Neuronal stem cell (in vitro differentiated cells): ENCODE measurements at regions not wholly inside any gene's neighbourhood (a gene's known extent, or its start where the extent isn't known, plus 50 kb on each side); places are given as distances from the start of the nearest gene placed in this dataset.

Experiments
- DNase-seq: peaks from one replicate; pipeline ENCODE4 v3.0.0-alpha.2; 2013; ENCODE audit warnings: low spot score
- H2AFZ ChIP-seq: one replicate; pipeline ENCODE4 v1.6.1; 2013; ENCODE audit warnings: mild to moderate bottlenecking, low read length, inconsistent platforms
- H2AK5ac ChIP-seq: 2 replicates; pipeline ENCODE4 v1.6.1; 2013; ENCODE audit warnings: low read depth, mild to moderate bottlenecking, inconsistent platforms, low read length, moderate library complexity, mixed read lengths
- H2BK120ac ChIP-seq: 2 replicates; pipeline ENCODE4 v1.6.1; 2013; ENCODE audit warnings: low read depth, mild to moderate bottlenecking, inconsistent platforms, low read length, moderate library complexity, mixed read lengths
- H2BK12ac ChIP-seq: one replicate; pipeline ENCODE4 v1.6.1; 2013; ENCODE audit warnings: low read length, inconsistent platforms
- H2BK15ac ChIP-seq: 2 replicates; pipeline ENCODE4 v1.6.1; 2013; ENCODE audit warnings: mild to moderate bottlenecking, low read length, inconsistent platforms, mixed read lengths
- H2BK5ac ChIP-seq: one replicate; pipeline ENCODE4 v1.6.1; 2013; ENCODE audit warnings: inconsistent platforms, mild to moderate bottlenecking, low read length, moderate library complexity
- H3K14ac ChIP-seq: one replicate; pipeline ENCODE4 v1.6.1; 2013; ENCODE audit warnings: low read length, inconsistent platforms
- H3K18ac ChIP-seq: 2 replicates; pipeline ENCODE4 v1.6.1; 2013; ENCODE audit warnings: low read length, inconsistent platforms
- H3K23ac ChIP-seq: 2 replicates; pipeline ENCODE4 v1.6.1; 2013; ENCODE audit warnings: low read depth, mild to moderate bottlenecking, mixed read lengths, low read length, inconsistent platforms; ENCODE audit not compliant: poor library complexity
- H3K27ac ChIP-seq: replicated peaks from 3 replicates; pipeline ENCODE4 v1.5.1; 2013; ENCODE audit warnings: low read length, inconsistent platforms
- H3K27me3 ChIP-seq, 3 experiments: 2 replicates each; pipeline ENCODE4 v1.6.1; 2013; ENCODE audit warnings: low read length in 3 of 3, mild to moderate bottlenecking in 2 of 3, inconsistent platforms in 1 of 3, low read depth in 1 of 3, mixed read lengths in 1 of 3, moderate library complexity in 1 of 3; ENCODE audit not compliant: control insufficient read depth in 3 of 3, insufficient read depth in 3 of 3
- H3K36me3 ChIP-seq, 2 donors: replicated peaks in 1 of 2; 2 replicates each; pipeline ENCODE4 v1.6.1; 2013; ENCODE audit warnings: low read length in 2 of 2; ENCODE audit not compliant: control insufficient read depth in 2 of 2, insufficient read depth in 2 of 2
- H3K4ac ChIP-seq: 2 replicates; pipeline ENCODE4 v1.6.1; 2013; ENCODE audit warnings: inconsistent platforms, mild to moderate bottlenecking, low read length, moderate library complexity
- H3K4me1 ChIP-seq, 2 donors: 1 replicate in 1 of 2; 2 replicates in 1 of 2; pipeline ENCODE4 v1.6.1; 2013; ENCODE audit warnings: low read length in 2 of 2, low read depth in 1 of 2; ENCODE audit not compliant: control insufficient read depth in 2 of 2, insufficient read depth in 1 of 2
- H3K4me2 ChIP-seq: one replicate; pipeline ENCODE4 v1.6.1; 2013; ENCODE audit warnings: mild to moderate bottlenecking, low read length, inconsistent platforms; ENCODE audit not compliant: insufficient read depth, poor library complexity, severe bottlenecking
- H3K4me3 ChIP-seq, 2 donors: 2 replicates each; pipeline ENCODE4 v1.5.1; 2013; ENCODE audit warnings: low read length in 2 of 2, mild to moderate bottlenecking in 2 of 2, inconsistent platforms in 1 of 2, moderate library complexity in 1 of 2
- H3K79me1 ChIP-seq: one replicate; pipeline ENCODE4 v1.6.1; 2013; ENCODE audit warnings: low read depth, mild to moderate bottlenecking, inconsistent platforms, low read length, moderate library complexity
- H3K9ac ChIP-seq: one replicate; pipeline ENCODE4 v1.6.1; 2013; ENCODE audit warnings: mild to moderate bottlenecking, low read depth, low read length, inconsistent platforms; ENCODE audit not compliant: poor library complexity
- H3K9me3 ChIP-seq, 2 donors: replicated peaks in 1 of 2; 2 replicates each; pipeline versions ENCODE3 to v1.6.1; 2013; ENCODE audit warnings: low read length in 2 of 2, mild to moderate bottlenecking in 2 of 2, inconsistent platforms in 1 of 2, low read depth in 1 of 2, mixed read lengths in 1 of 2, moderate library complexity in 1 of 2; ENCODE audit not compliant: control insufficient read depth in 2 of 2, insufficient read depth in 1 of 2
- H4K8ac ChIP-seq: one replicate; pipeline ENCODE4 v1.6.1; 2013; ENCODE audit warnings: low read depth, mild to moderate bottlenecking, inconsistent platforms, low read length, moderate library complexity
- H4K91ac ChIP-seq: one replicate; pipeline ENCODE4 v1.6.1; 2013; ENCODE audit warnings: low read length, low read depth, mild to moderate bottlenecking, inconsistent platforms; ENCODE audit not compliant: poor library complexity
- WGBS, 2 donors: extraction: QIAGEN DNeasy Blood & Tissue Kit; methylation state at CpG; one replicate each; pipeline ENCODE4 v1.1.7; 2013; ENCODE audit warnings: missing lambda C conversion rate in 2 of 2, mixed read lengths in 1 of 2; ENCODE audit not compliant: insufficient read length in 2 of 2, insufficient replicate concordance in 1 of 2; ENCODE audit errors: extremely low coverage in 2 of 2; 5-methylcytosine and 5-hydroxymethylcytosine counted together

GRCh38 chr14:61627612-61628011, 67.7 kb upstream of the HIF1A start:
- Histone ChIP-seq H3K9me3 (no peaks in the 10 kb centered on the region), H4K8ac (no peak overlapping the region), H3K23ac (no peak overlapping the region), H3K36me3 (no peaks in the 10 kb centered on the region), H4K91ac (no peak overlapping the region), H3K4me3 (no peak overlapping the region), H2AFZ (no peak overlapping the region), H3K4ac (no peak overlapping the region), H3K27ac (no peak overlapping the region), H2BK15ac (no peak overlapping the region), H3K14ac (no peak overlapping the region), H3K79me1 (no peaks in the 10 kb centered on the region), H3K27me3 (peaks cover 0 to 4% (median 0%) of the 10 kb centered on the region in 3 experiments), H3K18ac (no peak overlapping the region), H2BK120ac (no peak overlapping the region), H2BK5ac (no peak overlapping the region), H3K4me2 (no peak overlapping the region), H3K9ac (no peak overlapping the region), H2AK5ac (no peak overlapping the region), H3K4me1 (peaks cover 0 to 8% of the 10 kb centered on the region in 2 donors), H2BK12ac (no peak overlapping the region)
- no CpG with 5 or more reads among the region's 2 CpGs for WGBS, 2 donors
- no peak for DNase-seq

DNA sequence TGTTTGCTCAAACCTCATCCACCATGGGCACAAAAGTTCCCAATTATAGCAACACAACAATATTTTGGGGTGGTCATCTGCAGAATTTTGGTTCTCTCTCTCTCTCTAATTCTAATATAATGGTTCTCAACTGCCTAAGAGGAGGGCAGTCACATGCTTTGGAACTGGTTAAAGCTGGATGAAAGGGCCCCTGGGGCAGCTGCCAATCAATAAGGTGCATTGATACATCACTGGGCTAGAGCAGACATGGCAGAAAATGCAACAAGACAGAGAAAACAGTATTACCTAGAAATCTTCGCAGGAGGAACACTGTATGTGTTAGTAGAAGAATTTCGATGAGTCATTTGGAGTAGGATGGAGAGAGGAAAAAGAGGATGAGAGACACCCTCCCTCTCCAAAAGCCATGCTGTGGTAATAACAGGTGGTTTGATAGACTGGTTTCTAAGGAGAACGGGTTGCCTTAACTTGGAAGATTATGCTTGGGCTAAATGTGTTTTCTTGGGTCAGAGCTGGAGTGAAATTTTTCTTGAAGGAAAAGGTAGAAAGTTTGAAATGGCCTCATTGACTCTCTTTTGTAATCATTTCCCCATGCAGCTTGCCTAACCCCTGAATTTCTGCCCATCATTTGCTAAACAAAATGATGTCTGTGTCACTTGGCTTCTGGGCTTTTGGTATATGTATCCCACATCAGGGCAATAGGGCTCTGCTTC, 67.1 kb upstream of the HIF1A start:
- Histone ChIP-seq H2AK5ac (no peak overlapping the region), H3K4me2 (no peak overlapping the region), H3K23ac (no peak overlapping the region), H3K9me3 (no peaks in the 10 kb centered on the region), H2BK15ac (no peak overlapping the region), H4K91ac (no peak overlapping the region), H2BK12ac (no peak overlapping the region), H3K9ac (no peak overlapping the region), H3K36me3 (no peaks in the 10 kb centered on the region), H3K4me3 (no peak overlapping the region), H2BK120ac (no peak overlapping the region), H3K4me1 (peaks cover 0 to 8% of the 10 kb centered on the region in 2 donors), H3K4ac (no peak overlapping the region), H3K27ac (no peak overlapping the region), H2AFZ (no peak overlapping the region), H2BK5ac (no peak overlapping the region), H3K79me1 (no peaks in the 10 kb centered on the region), H3K14ac (no peak overlapping the region), H3K27me3 (peaks cover 0 to 4% (median 0%) of the 10 kb centered on the region in 3 experiments), H3K18ac (no peak overlapping the region), H4K8ac (no peak overlapping the region)
- no CpG with 5 or more reads among the region's 3 CpGs for WGBS, 2 donors
- no peak for DNase-seq

DNA sequence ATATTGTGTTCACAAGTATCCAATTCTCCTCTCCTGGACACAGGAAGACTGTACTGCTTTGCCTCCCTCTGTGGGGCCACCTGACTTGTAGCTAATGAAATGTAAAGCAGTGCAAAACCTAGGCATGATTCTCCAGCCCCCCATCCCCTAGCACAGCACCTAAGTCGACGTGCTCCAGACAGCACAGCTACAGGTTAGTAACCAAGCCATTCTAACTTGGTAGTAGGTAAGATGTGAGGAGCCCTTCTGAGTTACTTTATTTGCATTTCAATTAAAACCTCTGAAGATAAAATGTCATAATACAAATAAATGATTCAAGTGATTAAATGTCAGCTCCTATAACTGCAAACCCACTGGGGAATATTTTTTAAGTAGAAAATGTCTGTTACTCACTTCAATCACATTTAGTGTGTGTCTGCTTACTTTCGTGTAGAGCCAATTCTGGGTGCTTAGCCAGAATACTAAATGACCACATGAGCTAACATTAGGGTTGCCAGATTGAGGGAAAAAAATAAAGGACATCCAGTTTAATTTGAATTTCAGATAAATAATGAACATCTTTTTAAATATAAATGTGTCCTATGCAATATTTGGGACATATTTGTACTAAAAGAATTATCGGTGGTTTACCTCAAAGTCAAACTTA, 64.8 kb upstream of the HIF1A start:
- Histone ChIP-seq H3K4ac (no peak overlapping the region), H2AK5ac (no peak overlapping the region), H3K9me3 (no peaks in the 10 kb centered on the region), H3K4me3 (no peak overlapping the region), H2BK5ac (no peak overlapping the region), H3K14ac (no peak overlapping the region), H3K36me3 (no peaks in the 10 kb centered on the region), H3K18ac (no peak overlapping the region), H2BK15ac (no peak overlapping the region), H4K8ac (no peak overlapping the region), H3K23ac (no peak overlapping the region), H2BK120ac (no peak overlapping the region), H3K27ac (no peak overlapping the region), H2AFZ (no peak overlapping the region), H3K9ac (no peak overlapping the region), H2BK12ac (no peak overlapping the region), H3K4me1 (peaks cover 0 to 8% of the 10 kb centered on the region in 2 donors), H3K79me1 (no peaks in the 10 kb centered on the region), H3K4me2 (no peak overlapping the region), H3K27me3 (peaks cover 0 to 4% (median 0%) of the 10 kb centered on the region in 3 experiments), H4K91ac (no peak overlapping the region)
- DNase-seq = no peak
- no CpG with 5 or more reads among the region's 4 CpGs for WGBS, 2 donors

GRCh38 chr14:61631045-61631687, 64.1 kb upstream of the HIF1A start:
- H3K27me3 ChIP-seq = peaks cover 0 to 4% (median 0%) of the 10 kb centered on the region in 3 experiments
- H2BK5ac ChIP-seq = no peak overlapping the region
- H3K27ac ChIP-seq = no peak overlapping the region
- no peak for DNase-seq
- no peaks in the 10 kb centered on the region for H3K36me3 ChIP-seq
- peak overlapping the region; percentile 37 for H2AFZ ChIP-seq
- no peak overlapping the region for H3K9ac ChIP-seq
- H3K18ac ChIP-seq = no peak overlapping the region
- H3K4me1 ChIP-seq = peaks cover 0 to 8% of the 10 kb centered on the region in 2 donors
- H2BK15ac ChIP-seq = no peak overlapping the region
- H2AK5ac ChIP-seq = no peak overlapping the region
- no peak overlapping the region for H3K23ac ChIP-seq
- no peak overlapping the region for H2BK12ac ChIP-seq
- no peak overlapping the region for H3K4me2 ChIP-seq
- no peak overlapping the region for H4K91ac ChIP-seq
- H3K4me3 ChIP-seq = no peak overlapping the region
- no CpG with 5 or more reads among the region's 6 CpGs for WGBS, 2 donors
- H2BK120ac ChIP-seq = no peak overlapping the region
- H3K9me3 ChIP-seq = no peaks in the 10 kb centered on the region
- H3K14ac ChIP-seq = no peak overlapping the region
- no peaks in the 10 kb centered on the region for H3K79me1 ChIP-seq
- H3K4ac ChIP-seq = no peak overlapping the region
- no peak overlapping the region for H4K8ac ChIP-seq
